Activated CD4-positive, alpha-beta T cell treated with anti-CD3 and anti-CD28 coated beads, Interleukin-2, amount 10 ng/mL, durations not matched to agents 24 days and 14 days (primary cell): ENCODE measurements at regions not wholly inside any gene's neighbourhood (a gene's known extent, or its start where the extent isn't known, plus 50 kb on each side); places are given as distances from the start of the nearest gene placed in this dataset.

Source experiments
- DNase-seq: peaks from one replicate; pipeline ENCODE4 v3.0.0; 2022
- H3K27ac Mint-ChIP-seq: one replicate; pipeline ENCODE4 v1.8.0; 2022; ENCODE audit warnings: mild to moderate bottlenecking, mixed read lengths
- H3K27me3 Mint-ChIP-seq: one replicate; pipeline ENCODE4 v1.8.0; 2022; ENCODE audit warnings: mixed read lengths
- H3K36me3 Mint-ChIP-seq: one replicate; pipeline ENCODE4 v1.8.0; 2022; ENCODE audit warnings: low read depth, mild to moderate bottlenecking, mixed read lengths
- H3K4me1 Mint-ChIP-seq: one replicate; pipeline ENCODE4 v1.8.0; 2021; ENCODE audit warnings: mixed read lengths
- H3K4me3 Mint-ChIP-seq: one replicate; pipeline ENCODE4 v1.8.0; 2022; ENCODE audit warnings: mild to moderate bottlenecking, moderate library complexity, mixed read lengths
- H3K9me3 Mint-ChIP-seq: one replicate; pipeline ENCODE4 v1.8.0; 2021; ENCODE audit warnings: mixed read lengths
- intact Hi-C: fragments of 100-400 bp; cut with micrococcal nuclease; formaldehyde crosslinking; loops from one replicate; pipeline ENCODE4 v1.15.1; 2023

DNA sequence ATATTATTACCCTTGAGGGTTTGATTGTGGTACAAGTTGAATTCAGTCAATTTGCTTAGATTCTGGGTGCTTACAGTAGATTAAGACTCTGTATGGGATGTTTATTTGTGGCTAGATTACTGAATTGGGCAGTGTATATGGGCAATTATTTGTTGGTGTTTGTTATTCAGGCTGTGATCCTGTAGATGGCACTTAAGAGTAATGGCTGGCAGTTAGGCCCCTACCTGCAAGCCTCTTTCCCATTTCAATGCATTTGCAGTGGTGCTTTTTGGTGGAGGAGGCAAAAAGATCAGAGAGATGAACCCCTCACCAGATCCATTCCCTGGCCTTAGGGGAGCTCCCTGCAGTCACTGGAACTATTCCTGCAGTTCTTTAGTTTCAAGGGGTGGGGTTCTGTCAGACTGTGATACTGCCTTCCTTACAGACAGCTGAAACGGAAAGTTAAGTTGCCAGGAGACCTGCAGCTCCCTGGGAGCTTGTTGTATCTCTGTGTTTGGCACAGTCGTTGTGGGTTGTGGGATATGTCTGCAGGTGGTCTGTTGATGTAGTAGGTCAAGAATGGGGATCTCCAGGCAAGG lies 199.5 kb downstream of the AASDHPPT start:
- DNase-seq: no peak
- Mint-ChIP-seq H3K9me3 (peaks cover 8% of the 10 kb centered on the region), H3K4me3 (no peak overlapping the region)

DNA sequence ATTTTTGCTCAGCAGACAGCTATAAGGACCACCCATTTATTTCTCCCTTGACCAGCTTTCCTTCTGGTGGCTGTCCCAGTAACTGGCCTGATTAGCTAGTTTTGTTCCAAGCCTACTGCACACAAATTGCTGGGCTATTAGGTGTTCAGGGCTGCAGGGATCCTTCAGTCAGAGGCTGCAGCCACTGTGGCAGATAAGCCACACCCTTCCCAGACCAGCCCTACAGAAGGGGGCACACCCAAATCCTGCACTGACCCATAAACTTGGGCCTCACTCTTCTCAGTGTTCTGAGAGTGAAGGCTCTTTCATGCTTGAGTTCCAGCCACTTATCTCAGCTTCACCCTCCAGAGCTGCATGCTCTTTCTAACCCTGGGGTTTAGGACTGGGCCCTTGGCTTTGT lies 200.0 kb downstream of the AASDHPPT start:
- no peak overlapping the region for H3K4me3 Mint-ChIP-seq
- peaks cover 5% of the 10 kb centered on the region for H3K9me3 Mint-ChIP-seq
- H3K4me1 Mint-ChIP-seq: no peaks in the 10 kb centered on the region
- intact Hi-C loops: no loop called here
- no peak for DNase-seq
- H3K36me3 Mint-ChIP-seq: no peaks in the 10 kb centered on the region
- H3K27ac Mint-ChIP-seq: no peak overlapping the region
- H3K27me3 Mint-ChIP-seq: no peaks in the 10 kb centered on the region

More for the DNA sequence above, 199.5 kb downstream of the AASDHPPT start:
- H3K27me3 Mint-ChIP-seq: no peaks in the 10 kb centered on the region
- intact Hi-C loops: no loop called here
- no peaks in the 10 kb centered on the region for H3K36me3 Mint-ChIP-seq
- no peaks in the 10 kb centered on the region for H3K4me1 Mint-ChIP-seq
- H3K27ac Mint-ChIP-seq: no peak overlapping the region

DNA sequence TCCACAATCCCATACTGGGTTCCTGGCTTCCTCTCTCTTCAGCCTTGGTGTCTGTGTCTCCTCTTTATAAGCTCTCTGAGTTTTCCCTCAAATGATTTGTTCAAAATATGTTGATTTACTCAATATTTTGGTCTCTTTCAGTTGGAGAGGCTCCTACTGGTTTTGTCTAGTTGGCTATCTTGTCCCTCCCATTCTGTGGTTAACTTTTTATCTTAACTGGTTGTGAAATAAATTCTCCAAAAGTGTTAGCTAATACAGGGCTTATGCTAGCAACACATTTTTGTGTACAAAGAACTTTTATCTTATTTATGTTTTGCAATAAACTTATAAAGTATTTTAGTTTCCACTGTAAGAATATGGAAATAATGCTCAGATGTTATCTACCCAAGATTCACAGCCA lies 200.9 kb downstream of the AASDHPPT start:
- no peaks in the 10 kb centered on the region for H3K4me1 Mint-ChIP-seq
- H3K9me3 Mint-ChIP-seq: peaks cover 5% of the 10 kb centered on the region
- H3K27me3 Mint-ChIP-seq: no peaks in the 10 kb centered on the region
- no peak overlapping the region for H3K4me3 Mint-ChIP-seq
- H3K36me3 Mint-ChIP-seq: no peaks in the 10 kb centered on the region
- intact Hi-C loops: no loop called here
- DNase-seq: no peak
- H3K27ac Mint-ChIP-seq: no peak overlapping the region

DNA sequence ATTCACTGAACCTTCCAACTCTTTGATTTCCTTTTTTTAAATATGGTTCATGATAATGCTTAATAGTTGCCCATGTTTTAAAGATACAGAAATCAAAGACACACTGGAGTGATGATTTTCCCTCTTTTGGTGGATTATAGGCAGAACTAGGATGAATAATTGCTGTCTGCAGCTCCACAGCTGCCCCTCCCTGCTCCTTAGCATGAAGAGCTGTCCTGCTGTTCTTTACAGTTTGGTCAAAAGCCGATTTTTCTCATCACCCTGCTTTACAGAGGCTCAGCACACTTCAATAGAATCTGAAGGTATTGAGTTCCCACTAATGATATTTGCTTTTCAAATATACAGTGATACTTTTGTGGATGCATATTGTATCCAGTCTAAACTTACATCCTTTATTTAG lies 202.6 kb downstream of the AASDHPPT start:
- Mint-ChIP-seq H3K27ac (no peak overlapping the region), H3K9me3 (no peaks in the 10 kb centered on the region)
- intact Hi-C loops: no loop called here

DNA sequence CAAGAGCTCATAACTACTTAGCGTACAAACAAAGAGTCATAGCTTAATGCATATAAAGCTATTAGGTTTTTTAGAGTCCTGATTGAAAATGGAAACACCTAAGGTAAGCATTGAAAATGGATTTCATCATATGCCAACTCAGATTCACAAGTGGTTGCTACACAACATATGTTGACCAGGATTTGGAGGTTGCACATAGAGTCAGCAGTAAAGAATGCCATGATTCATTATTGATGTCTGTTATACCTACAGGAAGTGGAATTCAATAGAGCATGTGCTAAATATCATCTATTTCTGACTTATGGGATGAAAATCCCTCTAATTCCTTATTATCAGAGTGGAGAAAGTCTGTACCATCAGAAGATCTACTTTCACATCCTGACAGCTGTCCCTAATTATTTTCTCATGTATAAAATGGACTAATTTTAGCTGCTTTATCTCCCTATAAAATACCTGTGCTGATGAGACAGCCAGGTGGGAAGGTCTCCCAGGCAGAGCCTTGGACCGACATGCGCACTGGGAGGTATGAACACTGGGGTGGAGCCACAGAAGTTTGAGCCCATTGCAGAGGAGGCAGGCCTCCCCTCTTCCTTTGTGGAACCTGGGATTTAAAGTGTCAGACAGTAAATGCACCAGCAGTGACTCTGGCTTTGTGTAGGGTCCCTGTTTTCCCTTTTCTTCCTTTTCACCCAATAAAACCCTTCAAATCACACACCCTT lies 204.2 kb downstream of the AASDHPPT start:
- intact Hi-C loops: no loop called here
- H3K9me3 Mint-ChIP-seq: no peaks in the 10 kb centered on the region
- H3K4me1 Mint-ChIP-seq: no peaks in the 10 kb centered on the region
- no peak overlapping the region for H3K27ac Mint-ChIP-seq
- H3K27me3 Mint-ChIP-seq: no peaks in the 10 kb centered on the region
- H3K4me3 Mint-ChIP-seq: no peak overlapping the region
- DNase-seq: no peak
- H3K36me3 Mint-ChIP-seq: no peaks in the 10 kb centered on the region

More for the DNA sequence above, 202.6 kb downstream of the AASDHPPT start:
- Mint-ChIP-seq H3K36me3 (no peaks in the 10 kb centered on the region), H3K4me3 (no peak overlapping the region), H3K27me3 (no peaks in the 10 kb centered on the region), H3K4me1 (no peaks in the 10 kb centered on the region)
- DNase-seq: no peak

DNA sequence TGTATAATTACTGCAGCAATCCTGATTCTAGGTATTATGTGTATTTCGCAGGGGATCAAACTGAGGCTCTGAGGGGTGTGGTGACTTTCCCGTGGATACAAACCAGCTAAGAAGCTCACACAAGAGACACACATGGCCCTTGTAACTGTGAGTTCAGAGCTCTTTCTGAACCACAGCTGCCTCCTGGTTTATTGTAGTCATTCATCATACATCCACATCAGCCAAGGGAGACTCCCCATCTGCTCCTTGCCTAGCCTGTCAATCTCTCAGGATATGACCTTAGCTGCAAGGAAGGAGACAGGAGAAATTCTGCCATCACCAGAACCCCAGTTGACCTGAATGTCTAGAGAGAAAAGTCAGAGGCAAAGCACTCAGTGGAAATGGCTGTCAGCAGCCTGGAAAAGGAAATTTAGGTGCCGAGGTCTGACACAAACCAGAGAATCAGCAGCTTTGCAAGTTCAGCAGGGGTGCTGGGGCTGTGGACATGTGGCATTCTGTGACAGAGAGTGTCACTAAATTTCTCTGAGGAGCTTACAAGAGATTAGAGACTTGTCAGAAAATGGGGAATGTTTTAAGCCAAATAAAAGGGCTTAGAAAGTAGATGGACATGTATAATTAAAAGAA lies 209.5 kb downstream of the AASDHPPT start:
- Mint-ChIP-seq H3K4me1 (no peaks in the 10 kb centered on the region), H3K27ac (no peak overlapping the region), H3K27me3 (no peaks in the 10 kb centered on the region), H3K9me3 (no peaks in the 10 kb centered on the region), H3K36me3 (no peaks in the 10 kb centered on the region), H3K4me3 (no peak overlapping the region)
- intact Hi-C loops: no loop called here
- DNase-seq: no peak

DNA sequence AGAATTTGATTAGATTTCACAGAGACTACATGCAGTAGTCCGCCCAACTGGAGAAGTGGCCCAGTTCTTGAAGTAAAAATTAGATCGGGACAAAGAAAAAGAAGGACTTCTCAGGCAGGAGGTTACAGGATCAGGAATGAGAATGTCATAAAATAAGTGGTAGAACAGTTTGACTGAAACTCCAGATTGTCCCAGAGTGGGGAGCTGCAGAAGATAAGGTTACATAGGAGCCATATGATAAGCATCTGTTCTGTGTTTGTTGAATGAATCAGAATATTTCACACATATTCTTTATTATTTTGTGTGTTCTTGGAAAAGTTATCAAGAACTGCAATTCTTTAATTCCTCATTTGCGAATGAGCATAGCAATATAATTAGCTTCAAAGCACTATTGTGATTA lies 210.6 kb downstream of the AASDHPPT start:
- no peak for DNase-seq
- H3K4me3 Mint-ChIP-seq: no peak overlapping the region
- H3K9me3 Mint-ChIP-seq: no peaks in the 10 kb centered on the region
- no peaks in the 10 kb centered on the region for H3K36me3 Mint-ChIP-seq
- H3K27me3 Mint-ChIP-seq: no peaks in the 10 kb centered on the region
- no peaks in the 10 kb centered on the region for H3K4me1 Mint-ChIP-seq
- no peak overlapping the region for H3K27ac Mint-ChIP-seq
- intact Hi-C loops: no loop called here

DNA sequence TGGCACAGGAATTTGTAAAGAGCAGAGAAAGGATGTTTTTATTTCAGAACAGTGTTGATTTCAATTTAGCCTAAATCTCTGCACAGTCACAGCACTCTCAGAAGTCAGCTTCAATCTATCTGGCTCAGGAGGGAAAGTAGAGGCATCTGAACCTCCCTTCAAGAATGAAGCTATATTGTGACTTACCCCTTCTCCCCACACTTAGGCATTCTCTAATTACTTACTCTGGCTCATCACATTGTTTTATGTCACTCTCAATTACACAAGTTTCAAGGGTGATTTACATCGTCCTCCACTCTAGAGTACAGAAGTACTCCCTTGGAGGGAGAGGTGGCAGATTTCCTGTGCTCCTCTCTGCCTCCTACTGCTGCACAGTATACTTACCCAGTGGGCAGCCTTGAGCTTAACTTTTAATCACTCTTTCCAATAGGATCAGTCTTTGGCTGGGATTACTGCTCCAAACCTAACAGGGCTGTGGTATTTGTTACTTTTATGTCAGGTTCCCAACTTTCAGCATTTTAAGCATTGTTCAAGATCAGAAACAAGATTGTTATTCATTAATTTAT lies 211.4 kb downstream of the AASDHPPT start:
- H3K27ac Mint-ChIP-seq: no peak overlapping the region
- no peaks in the 10 kb centered on the region for H3K36me3 Mint-ChIP-seq
- H3K4me3 Mint-ChIP-seq: no peak overlapping the region
- H3K9me3 Mint-ChIP-seq: no peaks in the 10 kb centered on the region
- H3K27me3 Mint-ChIP-seq: no peaks in the 10 kb centered on the region
- no peaks in the 10 kb centered on the region for H3K4me1 Mint-ChIP-seq
- DNase-seq: no peak
- intact Hi-C loops: no loop called here

DNA sequence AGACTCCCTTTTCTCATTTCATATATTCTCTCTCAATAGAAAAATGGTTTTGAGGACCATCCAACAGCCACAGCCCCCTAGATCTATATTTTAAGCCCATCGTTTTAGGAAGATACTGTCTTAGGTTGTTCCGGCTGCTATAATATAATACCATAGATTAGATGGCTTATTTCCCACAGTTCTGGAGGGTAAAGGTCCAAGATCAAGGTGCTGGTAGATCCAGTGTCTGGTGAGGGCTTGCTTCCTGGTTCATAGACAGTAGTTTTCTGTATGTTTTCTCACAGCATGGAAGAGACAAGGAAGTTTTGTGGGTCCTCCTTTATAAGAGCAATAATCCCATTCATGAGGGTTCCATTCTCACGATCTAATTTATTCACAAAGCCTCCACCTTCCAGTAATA lies 215.1 kb downstream of the AASDHPPT start:
- Mint-ChIP-seq H3K9me3 (no peaks in the 10 kb centered on the region), H3K36me3 (no peaks in the 10 kb centered on the region), H3K4me1 (no peaks in the 10 kb centered on the region), H3K4me3 (no peak overlapping the region), H3K27ac (no peak overlapping the region), H3K27me3 (no peaks in the 10 kb centered on the region)
- no peak for DNase-seq
- intact Hi-C loops: no loop called here

DNA sequence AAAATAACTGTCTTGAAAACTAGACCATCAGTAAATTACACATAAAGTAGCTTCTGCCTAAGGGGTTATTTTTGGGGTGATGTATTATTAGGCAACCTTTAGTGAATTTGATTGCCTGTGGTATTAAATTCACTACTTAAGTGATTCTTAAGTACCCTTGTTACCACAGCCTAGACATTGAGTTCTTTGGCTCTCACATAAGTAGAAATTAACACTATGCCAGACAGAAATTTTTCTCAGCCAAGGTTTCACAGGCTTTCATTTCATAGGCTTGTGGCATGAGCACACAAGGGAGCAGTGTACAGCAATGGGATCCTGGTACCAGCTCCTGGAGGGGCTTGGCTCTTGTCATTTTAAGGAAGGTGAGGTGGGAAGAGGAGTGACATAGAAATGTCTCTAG lies 218.5 kb downstream of the AASDHPPT start:
- no peaks in the 10 kb centered on the region for H3K36me3 Mint-ChIP-seq
- no peaks in the 10 kb centered on the region for H3K4me1 Mint-ChIP-seq
- H3K9me3 Mint-ChIP-seq: peaks cover 9% of the 10 kb centered on the region
- no peak overlapping the region for H3K27ac Mint-ChIP-seq
- intact Hi-C loops: no loop called here
- H3K4me3 Mint-ChIP-seq: no peak overlapping the region
- DNase-seq: no peak
- H3K27me3 Mint-ChIP-seq: no peaks in the 10 kb centered on the region

DNA sequence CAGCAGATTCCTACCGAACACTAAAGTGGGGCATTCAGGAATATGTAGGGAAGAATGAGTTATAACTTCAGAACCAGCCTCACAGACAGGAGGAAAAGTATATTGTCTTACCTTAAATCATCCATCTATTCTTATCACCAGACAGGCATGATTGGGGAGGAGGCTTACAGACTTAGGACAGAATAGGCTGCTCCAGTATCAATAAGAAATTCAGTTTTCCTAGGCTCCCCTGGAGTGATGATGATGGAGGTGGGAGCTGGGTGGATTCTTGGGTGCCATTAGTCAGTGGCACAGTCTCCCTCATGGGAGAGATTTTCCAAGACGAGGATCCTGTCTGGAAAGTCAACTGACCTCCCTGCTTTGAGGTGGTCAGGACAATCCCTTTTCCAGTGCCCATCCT lies 225.0 kb downstream of the AASDHPPT start:
- H3K27me3 Mint-ChIP-seq: no peaks in the 10 kb centered on the region
- no peaks in the 10 kb centered on the region for H3K36me3 Mint-ChIP-seq
- peaks cover 24% of the 10 kb centered on the region for H3K9me3 Mint-ChIP-seq
- no peak overlapping the region for H3K4me3 Mint-ChIP-seq
- no peak for DNase-seq
- no peaks in the 10 kb centered on the region for H3K4me1 Mint-ChIP-seq
- no peak overlapping the region for H3K27ac Mint-ChIP-seq
- intact Hi-C loops: no loop called here

DNA sequence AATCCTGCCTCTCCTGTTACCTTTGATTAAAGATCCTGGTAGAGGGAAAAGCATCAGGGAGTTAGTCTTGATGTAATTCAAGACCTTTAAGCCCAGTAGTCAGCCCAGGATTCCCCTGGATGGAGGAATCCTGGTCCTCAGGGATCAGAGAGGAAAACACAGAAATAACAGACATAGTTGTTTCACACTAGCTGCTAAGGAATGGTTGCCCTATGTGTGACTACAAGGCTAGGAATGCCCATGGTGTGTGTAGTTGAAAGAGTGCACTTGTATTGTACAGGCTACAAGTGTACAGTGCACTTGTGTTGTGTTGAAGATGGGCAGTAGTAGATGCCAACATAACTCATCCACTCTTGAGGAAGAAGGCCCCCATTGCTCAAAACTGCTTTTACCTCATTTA lies 226.8 kb downstream of the AASDHPPT start:
- peaks cover 20% of the 10 kb centered on the region for H3K9me3 Mint-ChIP-seq
- H3K4me3 Mint-ChIP-seq: no peak overlapping the region
- no peaks in the 10 kb centered on the region for H3K4me1 Mint-ChIP-seq
- intact Hi-C loops: no loop called here
- no peak overlapping the region for H3K27ac Mint-ChIP-seq
- H3K36me3 Mint-ChIP-seq: no peaks in the 10 kb centered on the region
- no peak for DNase-seq
- H3K27me3 Mint-ChIP-seq: no peaks in the 10 kb centered on the region

DNA sequence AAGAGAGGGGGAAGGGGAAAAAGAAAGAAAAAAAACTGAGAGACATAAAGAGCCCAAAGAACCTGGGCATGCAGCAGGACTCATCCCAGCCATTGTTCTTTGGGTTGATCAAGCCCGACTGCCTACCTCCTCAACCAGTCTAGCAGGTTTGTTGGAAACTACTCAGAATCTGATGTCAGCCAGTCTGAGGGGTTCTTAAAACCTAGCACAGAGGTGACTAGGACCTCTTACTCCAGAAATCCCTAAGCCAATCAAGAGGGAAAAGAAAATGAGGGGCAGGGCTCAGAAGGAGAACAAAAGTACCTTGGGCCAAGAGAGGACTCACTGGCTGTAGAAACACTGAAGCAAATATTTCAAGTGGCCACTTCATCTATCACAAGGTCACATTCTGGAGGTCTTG lies 228.0 kb downstream of the AASDHPPT start:
- intact Hi-C loops: no loop called here
- no peaks in the 10 kb centered on the region for H3K27me3 Mint-ChIP-seq
- DNase-seq: no peak
- H3K27ac Mint-ChIP-seq: no peak overlapping the region
- H3K36me3 Mint-ChIP-seq: no peaks in the 10 kb centered on the region
- no peaks in the 10 kb centered on the region for H3K4me1 Mint-ChIP-seq
- H3K9me3 Mint-ChIP-seq: peaks cover 18% of the 10 kb centered on the region
- no peak overlapping the region for H3K4me3 Mint-ChIP-seq

DNA sequence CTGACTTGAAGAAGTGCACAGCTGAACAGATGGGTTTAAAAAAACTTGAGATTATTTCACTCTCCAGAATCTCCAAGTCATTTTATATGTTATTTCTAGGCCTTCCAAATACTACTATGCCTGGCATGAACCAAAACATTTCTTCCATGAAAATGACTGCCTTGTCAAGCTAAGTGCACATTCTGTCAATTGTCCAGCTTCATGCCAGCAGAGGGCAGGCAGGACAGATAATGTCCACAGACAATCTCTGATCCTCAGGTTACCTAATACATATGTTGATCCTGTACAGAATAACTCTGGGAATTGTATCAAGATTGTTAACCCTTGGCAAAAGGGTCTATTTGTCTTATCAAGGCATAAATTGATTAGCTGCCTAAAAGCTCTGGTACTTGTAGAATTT lies 229.5 kb downstream of the AASDHPPT start:
- Mint-ChIP-seq H3K36me3 (no peaks in the 10 kb centered on the region), H3K27me3 (no peaks in the 10 kb centered on the region), H3K9me3 (peaks cover 15% of the 10 kb centered on the region), H3K4me3 (no peak overlapping the region), H3K27ac (no peak overlapping the region), H3K4me1 (no peaks in the 10 kb centered on the region)
- intact Hi-C loops: no loop called here
- no peak for DNase-seq
